Renal cortex interstitium (tissue), 11 donors: ENCODE measurements at regions not wholly inside any gene's neighbourhood (a gene's known extent, or its start where the extent isn't known, plus 50 kb on each side); places are given as distances from the start of the nearest gene placed in this dataset.

Source experiments
- DNase-seq, 11 donors: peaks; one replicate each; pipeline ENCODE4 v3.0.0-alpha.2; 2013; ENCODE audit warnings: low read depth in 9 of 11, low spot score in 4 of 11; ENCODE audit errors: extremely low read depth in 1 of 11

GRCh38 chr18:76657911-76658470 lies 162.9 kb upstream of the ZNF516 start:
- no peak for DNase-seq

- peak in 3 of 11 donors; percentile 13 to 40 (median 32) for DNase-seq
Observed at GRCh38 chr18:76656925-76657827, 162.1 kb upstream of the ZNF516 start.

- no peak for DNase-seq
Observed at GRCh38 chr18:76654577-76654976, 159.5 kb upstream of the ZNF516 start.

GRCh38 chr18:76647322-76647721 lies 152.3 kb upstream of the ZNF516 start:
- no peak for DNase-seq

DNA sequence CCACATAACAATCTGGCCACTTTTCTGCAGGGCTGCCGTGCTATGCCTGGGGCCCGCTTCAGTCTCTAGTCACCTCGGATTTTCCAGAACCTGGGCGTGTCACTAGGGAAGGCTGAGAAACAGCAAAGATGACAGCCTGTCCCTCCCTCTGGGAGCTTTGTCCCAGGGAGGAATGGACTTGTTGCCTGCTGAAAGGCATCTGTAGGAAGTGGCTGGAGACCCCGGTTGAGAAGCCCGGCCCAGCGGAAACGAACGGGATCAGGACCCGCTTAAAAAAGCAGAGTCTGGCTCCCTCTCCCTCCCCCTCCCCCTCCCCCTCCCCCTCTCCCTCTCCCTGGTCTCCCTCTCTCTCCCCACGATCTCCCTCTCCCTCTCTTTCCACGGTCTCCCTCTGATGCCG lies 149.5 kb upstream of the ZNF516 start:
- DNase-seq: no peak

DNA sequence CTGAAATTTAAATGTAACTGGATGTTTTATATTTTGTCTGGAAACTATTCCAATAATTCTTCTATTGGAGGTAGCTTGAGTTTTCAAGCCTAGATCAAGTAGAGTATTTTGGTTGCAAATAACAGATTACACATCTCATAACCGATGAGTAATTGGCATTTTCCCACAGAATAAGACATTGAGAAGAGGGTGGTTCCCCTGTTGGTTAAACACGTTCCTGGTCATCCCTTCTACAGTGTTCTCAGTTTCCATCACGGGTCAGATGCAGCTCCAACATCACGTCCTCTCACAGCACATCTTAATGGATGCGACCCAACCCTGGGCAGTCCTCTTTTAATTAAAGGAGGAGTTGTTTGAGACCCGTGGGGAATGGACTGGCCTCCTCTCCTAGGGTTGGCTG lies 149.0 kb upstream of the ZNF516 start:
- no peak for DNase-seq

DNA sequence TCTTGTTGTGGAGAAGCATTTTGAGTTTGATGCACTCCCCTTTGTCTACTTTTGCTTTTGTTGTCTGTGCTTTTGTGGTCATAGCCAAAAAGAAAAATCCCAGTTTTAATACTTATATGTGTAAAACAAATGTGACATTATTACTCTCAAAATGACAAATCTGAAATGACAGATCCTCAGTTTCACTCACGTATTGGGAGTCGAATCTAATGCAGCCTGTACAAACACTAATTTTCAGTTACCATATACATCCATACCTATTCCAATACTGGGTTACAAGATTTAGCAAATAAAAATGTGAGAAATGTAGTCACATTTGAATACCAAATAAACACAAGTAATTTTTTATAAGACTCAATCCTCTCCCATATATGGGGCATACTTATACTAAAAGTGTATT lies 148.2 kb upstream of the ZNF516 start:
- DNase-seq: no peak

GRCh38 chr18:76640438-76640837 lies 145.4 kb upstream of the ZNF516 start:
- DNase-seq: no peak

DNA sequence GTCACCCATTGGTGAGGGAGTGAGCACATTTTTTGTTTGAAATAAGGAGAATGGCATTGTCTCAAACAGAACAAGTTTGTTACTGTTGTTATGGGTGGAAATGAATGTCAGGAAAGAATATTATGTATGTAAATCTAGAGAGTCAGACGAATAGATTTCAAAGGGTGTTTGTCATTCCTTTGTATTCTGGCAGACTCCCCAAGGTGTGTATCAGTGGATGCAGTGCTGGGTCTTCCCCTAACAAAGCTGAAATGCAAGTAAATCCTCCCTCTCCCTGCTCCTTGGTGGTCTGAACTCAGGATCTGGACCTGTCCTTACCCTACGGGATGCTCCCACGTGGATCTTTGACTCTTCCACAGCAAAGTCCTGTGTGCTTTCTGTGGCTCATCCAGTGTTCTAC lies 139.5 kb upstream of the ZNF516 start:
- no peak for DNase-seq

- DNase-seq: no peak
Observed at GRCh38 chr18:76633588-76634269, 138.7 kb upstream of the ZNF516 start.

- DNase-seq: no peak
Observed at GRCh38 chr18:76627444-76627843, 132.4 kb upstream of the ZNF516 start.

DNA sequence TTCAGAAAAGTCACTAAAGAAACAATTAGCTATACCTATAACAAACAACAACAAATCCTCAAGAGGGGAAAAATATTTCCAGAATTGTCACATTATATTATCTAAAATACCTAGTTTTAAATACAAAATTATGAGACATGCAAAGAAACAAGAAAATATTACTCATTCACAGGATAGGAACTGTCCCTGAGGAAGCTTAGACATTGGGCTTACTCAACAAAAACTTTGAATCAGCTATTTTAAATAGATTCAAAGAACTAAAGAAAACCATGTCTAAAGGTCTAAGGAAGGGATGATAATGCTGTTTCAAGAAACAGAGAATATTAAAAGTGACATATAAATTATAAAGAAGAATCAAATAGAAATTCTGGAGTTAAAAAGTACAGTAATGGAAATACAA lies 131.9 kb upstream of the ZNF516 start:
- DNase-seq: no peak

DNA sequence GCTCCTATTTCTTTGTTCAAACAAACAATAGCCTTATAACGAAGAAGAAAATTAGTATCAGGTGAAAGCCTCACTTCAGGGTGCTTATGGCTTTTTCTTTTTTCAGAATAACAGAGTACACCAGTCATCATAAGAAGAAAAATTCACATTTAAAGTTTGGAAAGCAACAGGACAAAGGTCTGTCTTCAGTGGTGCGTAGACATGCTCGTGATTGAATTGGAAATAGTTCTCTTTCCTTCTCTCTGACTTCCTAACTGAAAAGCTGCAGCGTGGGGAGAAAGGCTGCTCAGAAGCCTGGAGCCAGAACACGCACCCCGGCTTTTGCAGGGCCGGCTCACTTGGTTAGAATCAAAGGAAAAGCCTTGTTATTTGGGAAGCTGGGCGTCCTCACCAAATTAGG lies 127.6 kb upstream of the ZNF516 start:
- no peak for DNase-seq

DNA sequence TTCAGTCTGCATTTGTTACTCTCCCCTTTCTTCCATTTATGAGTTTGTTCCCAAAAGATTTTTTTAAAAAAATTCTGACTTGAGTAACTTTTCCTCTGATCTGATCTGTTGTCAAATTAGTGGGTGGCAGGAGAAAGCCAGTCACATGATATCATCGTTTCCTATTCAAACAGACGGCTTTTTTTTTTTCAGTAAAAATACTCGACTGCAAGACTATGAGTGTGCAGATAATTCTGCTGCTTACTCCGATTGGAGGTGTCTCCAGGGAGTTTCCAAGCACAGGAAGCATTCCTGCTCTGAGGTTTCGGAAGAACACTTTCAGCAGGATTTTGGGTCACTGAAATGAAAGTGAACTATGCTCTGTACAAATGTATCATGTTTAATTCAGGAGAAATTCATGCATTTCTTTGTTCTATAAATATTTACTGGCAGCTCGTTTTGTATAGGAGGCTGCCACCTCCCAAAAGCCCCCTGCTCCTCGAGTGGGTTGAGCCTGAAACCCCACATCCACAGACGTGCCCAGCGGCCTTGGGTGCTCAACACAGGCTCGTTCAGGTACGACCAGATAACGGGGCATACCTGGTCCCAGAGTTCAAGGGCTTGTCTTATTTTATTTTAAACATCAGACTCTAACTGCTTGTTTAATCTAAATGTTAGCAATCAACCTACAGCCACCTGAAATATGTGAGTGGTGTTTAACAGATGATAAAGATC lies 126.9 kb upstream of the ZNF516 start:
- DNase-seq: no peak

DNA sequence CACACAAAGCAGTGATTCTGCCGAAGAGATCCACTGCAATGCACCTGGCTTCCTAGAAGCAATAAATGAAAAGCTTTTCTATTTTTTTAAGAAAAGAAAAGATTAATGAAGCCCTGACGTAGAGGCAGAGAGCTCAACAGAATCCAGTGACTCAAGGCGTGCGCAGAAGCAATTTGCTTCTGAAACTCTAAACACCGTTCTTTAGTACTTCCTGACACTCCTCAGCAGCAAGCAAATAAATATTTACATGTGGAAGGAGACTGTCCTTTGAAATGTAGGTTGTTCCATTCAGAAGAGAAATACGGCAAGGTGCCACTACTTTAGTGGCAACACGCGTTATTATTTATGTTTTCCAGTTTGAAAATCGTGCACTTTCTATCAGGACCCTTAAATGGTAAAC lies 126.2 kb upstream of the ZNF516 start:
- DNase-seq: no peak

- DNase-seq: peak in 6 of 11 donors; percentile 67 to 80 (median 76)
Observed at GRCh38 chr18:76620321-76621170, 125.5 kb upstream of the ZNF516 start.

DNA sequence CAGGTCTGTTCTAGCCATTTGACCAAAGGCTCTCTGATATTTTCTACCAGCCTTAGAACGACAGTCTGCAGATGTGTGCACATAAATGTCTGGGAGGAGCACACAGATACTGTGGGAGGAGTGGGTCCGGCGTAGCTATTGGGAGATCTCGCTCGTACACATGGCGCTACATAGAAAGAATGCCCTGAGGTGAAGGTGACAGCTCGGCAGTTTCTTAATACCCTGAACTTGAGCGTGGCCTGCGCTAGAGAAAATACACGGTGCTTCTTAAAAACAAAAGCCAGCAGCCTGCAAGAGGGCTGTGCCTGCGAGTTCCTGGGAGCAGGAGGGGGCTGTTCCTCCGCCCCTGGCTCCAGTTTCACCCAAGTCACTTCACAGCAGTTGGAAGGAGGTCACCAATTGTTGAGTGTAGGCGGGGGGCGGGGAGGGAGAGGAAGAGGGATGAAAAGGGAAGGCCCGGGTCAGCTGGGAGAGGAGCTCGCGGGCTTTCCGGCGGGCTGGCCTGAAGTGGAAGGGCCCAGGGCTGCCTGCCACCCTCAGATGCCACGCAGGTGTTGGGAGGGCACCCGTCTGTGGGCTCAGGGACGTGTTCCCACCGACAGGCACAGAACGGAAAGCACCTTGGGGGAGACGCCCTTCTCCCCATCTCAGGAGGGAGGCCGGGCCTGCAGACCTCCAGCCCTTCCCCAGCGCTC lies 124.7 kb upstream of the ZNF516 start:
- peak in 7 of 11 donors; percentile 59 to 85 (median 78) for DNase-seq

- DNase-seq: peak in 1 of 11 donors; percentile 44
Observed at GRCh38 chr18:76619261-76619620, 124.2 kb upstream of the ZNF516 start.
